Endodermal cell (in vitro differentiated cells): ENCODE measurements at regions not wholly inside any gene's neighbourhood (a gene's known extent, or its start where the extent isn't known, plus 50 kb on each side); places are given as distances from the start of the nearest gene placed in this dataset.

ENCODE experiments used
- DNase-seq: peaks from one replicate; pipeline ENCODE4 v3.0.0-alpha.2; 2017
- H3K27ac ChIP-seq: 2 replicates; pipeline ENCODE4 v1.5.1; 2013; ENCODE audit warnings: mild to moderate bottlenecking, low read depth, low read length, moderate library complexity
- H3K27me3 ChIP-seq: 2 replicates; pipeline ENCODE4 v1.6.1; 2013; ENCODE audit warnings: mild to moderate bottlenecking, low read length, moderate library complexity; ENCODE audit not compliant: insufficient read depth, control insufficient read depth, poor library complexity, severe bottlenecking
- H3K36me3 ChIP-seq: 2 replicates; pipeline ENCODE4 v1.7.0; 2013; ENCODE audit warnings: mild to moderate bottlenecking, low read length, moderate library complexity; ENCODE audit not compliant: control insufficient read depth, insufficient read depth
- H3K4me1 ChIP-seq: one replicate; pipeline ENCODE4 v1.7.0; 2013; ENCODE audit warnings: low read length; ENCODE audit not compliant: control insufficient read depth, insufficient read depth
- H3K4me3 ChIP-seq: 2 replicates; pipeline ENCODE4 v1.5.1; 2013; ENCODE audit warnings: mild to moderate bottlenecking, low read length, moderate library complexity
- H3K9ac ChIP-seq: 2 replicates; pipeline ENCODE4 v1.6.1; 2013; ENCODE audit warnings: mild to moderate bottlenecking, low read length, moderate library complexity; ENCODE audit not compliant: poor library complexity, severe bottlenecking; ENCODE audit errors: extremely low read depth
- H3K9me3 ChIP-seq: 2 replicates; pipeline ENCODE4 v1.6.1; 2013; ENCODE audit warnings: mild to moderate bottlenecking, low read length, moderate library complexity; ENCODE audit not compliant: control insufficient read depth
- H3K27ac Mint-ChIP-seq: 2 replicates; pipeline ENCODE4 v1.8.0; 2020; ENCODE audit warnings: mixed read lengths
- H3K27me3 Mint-ChIP-seq: 2 replicates; pipeline ENCODE4 v1.8.0; 2021; ENCODE audit warnings: mild to moderate bottlenecking, mixed read lengths; ENCODE audit not compliant: insufficient read depth
- H3K36me3 Mint-ChIP-seq: 2 replicates; pipeline ENCODE4 v1.8.0; 2020; ENCODE audit warnings: low read depth, mixed read lengths
- H3K4me1 Mint-ChIP-seq: 2 replicates; pipeline ENCODE4 v1.8.0; 2020; ENCODE audit warnings: mixed read lengths
- H3K4me3 Mint-ChIP-seq: 2 replicates; pipeline ENCODE4 v1.8.0; 2020; ENCODE audit warnings: mild to moderate bottlenecking, moderate library complexity, mixed read lengths
- H3K9me3 Mint-ChIP-seq: 2 replicates; pipeline ENCODE4 v1.8.0; 2020; ENCODE audit warnings: mild to moderate bottlenecking, mixed read lengths
- WGBS, 2 experiments: methylation state at CpG; one replicate each; pipeline versions ENCODE4 v1.1.5 to v1.1.7; 2013; ENCODE audit warnings: missing lambda C conversion rate in 2 of 2, mixed read lengths in 1 of 2; ENCODE audit not compliant: insufficient coverage in 1 of 2, insufficient read length in 1 of 2; 5-methylcytosine and 5-hydroxymethylcytosine counted together
- TF ChIP-seq, protein P1 (sequence below): fragments of 200-600 bp; sonication (generic); conservative IDR thresholded peaks from 2 replicates; pipeline ENCODE4 v1.5.0; 2021; ENCODE audit warnings: antibody characterized with exemption, mild to moderate bottlenecking

DNA sequence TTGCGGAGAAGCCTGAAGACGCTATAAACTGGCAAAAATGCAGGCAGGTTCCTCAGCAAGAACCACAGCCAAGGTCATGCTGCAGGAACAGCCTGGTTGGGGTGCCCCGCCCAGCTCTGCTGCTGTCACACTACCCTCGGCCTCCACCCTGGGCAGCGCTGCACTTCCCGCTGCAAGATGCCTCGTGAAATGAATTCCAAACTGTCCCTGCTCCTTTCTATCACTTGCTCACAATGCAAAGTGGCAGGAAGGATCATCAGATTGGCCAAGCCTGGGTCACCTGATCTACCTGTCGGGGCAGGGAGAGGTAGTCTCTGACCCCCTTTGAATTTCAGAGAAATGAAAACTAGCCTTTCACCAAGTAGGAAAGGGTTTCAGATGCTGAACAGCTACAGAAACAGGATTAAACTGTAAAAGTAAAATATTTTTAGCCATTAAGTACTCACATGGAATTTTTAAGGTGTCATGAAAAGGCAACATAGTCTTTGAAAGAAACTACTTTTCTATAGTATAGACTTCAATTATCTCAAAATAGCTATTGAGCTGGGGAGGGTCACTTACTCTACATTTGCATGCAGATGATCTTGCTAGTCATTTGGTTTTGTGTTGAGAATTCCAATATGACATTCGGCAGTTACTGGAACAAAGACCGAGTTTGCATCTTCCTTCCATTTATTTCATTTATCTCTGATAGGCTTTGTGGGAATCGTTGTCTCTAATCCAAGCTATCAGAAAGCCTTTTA, 236.4 kb upstream of the ASCC3 start:
- H3K36me3 Mint-ChIP-seq = no peaks in the 10 kb centered on the region
- no peaks in the 10 kb centered on the region for H3K9me3 Mint-ChIP-seq
- TF ChIP-seq, protein P1, sequence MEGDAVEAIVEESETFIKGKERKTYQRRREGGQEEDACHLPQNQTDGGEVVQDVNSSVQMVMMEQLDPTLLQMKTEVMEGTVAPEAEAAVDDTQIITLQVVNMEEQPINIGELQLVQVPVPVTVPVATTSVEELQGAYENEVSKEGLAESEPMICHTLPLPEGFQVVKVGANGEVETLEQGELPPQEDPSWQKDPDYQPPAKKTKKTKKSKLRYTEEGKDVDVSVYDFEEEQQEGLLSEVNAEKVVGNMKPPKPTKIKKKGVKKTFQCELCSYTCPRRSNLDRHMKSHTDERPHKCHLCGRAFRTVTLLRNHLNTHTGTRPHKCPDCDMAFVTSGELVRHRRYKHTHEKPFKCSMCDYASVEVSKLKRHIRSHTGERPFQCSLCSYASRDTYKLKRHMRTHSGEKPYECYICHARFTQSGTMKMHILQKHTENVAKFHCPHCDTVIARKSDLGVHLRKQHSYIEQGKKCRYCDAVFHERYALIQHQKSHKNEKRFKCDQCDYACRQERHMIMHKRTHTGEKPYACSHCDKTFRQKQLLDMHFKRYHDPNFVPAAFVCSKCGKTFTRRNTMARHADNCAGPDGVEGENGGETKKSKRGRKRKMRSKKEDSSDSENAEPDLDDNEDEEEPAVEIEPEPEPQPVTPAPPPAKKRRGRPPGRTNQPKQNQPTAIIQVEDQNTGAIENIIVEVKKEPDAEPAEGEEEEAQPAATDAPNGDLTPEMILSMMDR = no peak
- peaks cover 9% of the 10 kb centered on the region for H3K4me1 Mint-ChIP-seq
- Histone ChIP-seq H3K4me1 (peaks cover 4% of the 10 kb centered on the region), H3K9ac (no peak overlapping the region), H3K4me3 (no peak overlapping the region), H3K36me3 (no peaks in the 10 kb centered on the region), H3K9me3 (no peaks in the 10 kb centered on the region), H3K27me3 (no peaks in the 10 kb centered on the region), H3K27ac (no peak overlapping the region)
- H3K4me3 Mint-ChIP-seq = no peak overlapping the region
- H3K27me3 Mint-ChIP-seq = no peaks in the 10 kb centered on the region
- WGBS, 2 experiments = 70 to 72% methylated on average over 5 to 11 of the region's 11 CpGs
- no peak overlapping the region for H3K27ac Mint-ChIP-seq
- DNase-seq = peak; percentile 82

DNA sequence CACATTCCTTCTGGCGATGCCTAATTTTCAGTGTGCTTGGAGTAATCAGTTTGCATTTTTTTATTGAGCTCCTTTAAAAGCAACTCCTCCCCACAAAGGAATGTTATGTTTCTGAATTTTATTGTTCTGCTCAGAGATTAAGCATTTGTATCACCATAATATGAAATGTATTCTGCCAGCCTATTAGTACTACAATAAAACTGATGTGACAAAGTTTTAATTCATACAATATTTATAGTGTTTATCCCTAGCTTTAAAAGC, 236.9 kb upstream of the ASCC3 start:
- H3K36me3 ChIP-seq = no peaks in the 10 kb centered on the region
- no peak overlapping the region for H3K4me3 ChIP-seq
- H3K27me3 ChIP-seq = no peaks in the 10 kb centered on the region
- TF ChIP-seq, protein P1 = no peak
- Mint-ChIP-seq H3K27me3 (no peaks in the 10 kb centered on the region), H3K27ac (no peak overlapping the region), H3K36me3 (no peaks in the 10 kb centered on the region), H3K4me1 (peaks cover 9% of the 10 kb centered on the region), H3K9me3 (no peaks in the 10 kb centered on the region), H3K4me3 (no peak overlapping the region)
- H3K27ac ChIP-seq = no peak overlapping the region
- 83 to 90% methylated on average over 1 of the region's 1 CpG for WGBS, 2 experiments
- no peak overlapping the region for H3K9ac ChIP-seq
- H3K9me3 ChIP-seq = no peaks in the 10 kb centered on the region
- DNase-seq = no peak
- H3K4me1 ChIP-seq = peaks cover 4% of the 10 kb centered on the region

DNA sequence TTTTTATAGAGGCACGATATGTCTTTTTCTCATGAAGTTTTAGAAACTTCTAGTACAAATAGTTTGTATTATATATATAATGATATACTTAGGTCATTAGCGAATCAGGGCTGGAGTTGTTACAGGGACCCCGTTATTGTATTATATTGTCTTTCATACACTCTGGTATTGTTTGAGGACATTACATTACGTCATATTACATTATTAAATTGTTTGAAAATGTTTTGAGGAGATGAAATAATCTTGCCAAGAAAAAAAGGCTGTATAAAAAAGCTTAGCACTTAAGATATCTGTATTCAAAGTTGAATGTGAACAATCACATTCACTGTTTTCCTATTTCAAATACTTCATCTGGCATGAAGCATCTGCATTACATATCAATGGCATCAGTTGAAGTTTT, 239.6 kb upstream of the ASCC3 start:
- H3K9me3 Mint-ChIP-seq = no peaks in the 10 kb centered on the region
- H3K36me3 ChIP-seq = no peaks in the 10 kb centered on the region
- H3K27ac Mint-ChIP-seq = no peak overlapping the region
- H3K9ac ChIP-seq = no peak overlapping the region
- H3K27ac ChIP-seq = no peak overlapping the region
- H3K4me3 ChIP-seq = no peak overlapping the region
- no peaks in the 10 kb centered on the region for H3K27me3 Mint-ChIP-seq
- no peak overlapping the region for H3K4me3 Mint-ChIP-seq
- no peaks in the 10 kb centered on the region for H3K36me3 Mint-ChIP-seq
- H3K27me3 ChIP-seq = no peaks in the 10 kb centered on the region
- DNase-seq = no peak
- 91% methylated on average over 1 of the region's 4 CpGs; no CpG with 5 or more reads in 1 of the 2 experiments for WGBS, 2 experiments
- H3K4me1 ChIP-seq = no peaks in the 10 kb centered on the region
- TF ChIP-seq, protein P1 = no peak
- H3K4me1 Mint-ChIP-seq = peaks cover 11% of the 10 kb centered on the region
- no peaks in the 10 kb centered on the region for H3K9me3 ChIP-seq
